HUDEP-2 (cell line): ENCODE measurements at regions not wholly inside any gene's neighbourhood (a gene's known extent, or its start where the extent isn't known, plus 50 kb on each side); places are given as distances from the start of the nearest gene placed in this dataset.

Experiments used
- DNase-seq, 76 experiments: peaks; one replicate each; lab custom pipeline; 2025; ENCODE audit not compliant: unreplicated experiment in 76 of 76; lab: John Stamatoyannopoulos, UW

DNA sequence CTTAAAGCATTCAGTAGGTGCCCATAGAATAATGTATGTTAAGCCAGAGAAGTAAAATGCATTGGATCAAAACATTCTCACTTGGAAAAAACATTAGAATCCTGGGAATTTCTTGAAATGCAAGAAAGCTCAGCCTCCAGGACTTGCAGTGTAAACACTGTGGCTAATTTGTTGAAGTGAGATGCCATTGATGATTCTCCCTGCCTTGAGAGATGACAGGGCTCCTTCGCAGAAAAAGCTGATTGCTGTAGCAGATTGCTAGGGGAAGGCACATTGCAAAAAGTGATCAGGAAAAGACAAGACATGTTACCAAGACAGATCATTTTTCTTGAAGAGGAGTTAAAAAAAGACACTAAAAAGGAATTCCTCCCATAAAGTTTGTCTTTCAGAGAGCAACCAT is 204.2 kb upstream of the HMGA2 start:
- no peak for DNase-seq

DNA sequence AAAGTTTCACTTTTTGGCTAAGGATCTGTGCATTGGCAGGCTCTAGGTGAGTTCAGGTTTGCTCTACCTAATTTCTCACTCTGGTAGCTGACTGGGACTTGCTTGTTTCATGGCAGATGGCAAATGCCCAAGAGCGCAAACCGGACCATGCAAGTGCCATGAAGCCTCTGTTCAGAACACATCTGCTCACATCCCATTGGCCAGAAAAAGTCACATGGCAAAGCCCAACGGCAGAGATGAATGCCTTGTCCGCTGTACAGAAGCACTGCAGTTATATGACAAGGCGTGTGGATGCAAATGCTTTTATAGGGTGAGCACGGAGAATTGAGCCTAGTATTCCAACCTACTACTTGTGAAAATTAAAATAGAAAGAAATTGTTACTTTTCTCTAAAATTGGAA is 202.2 kb upstream of the HMGA2 start:
- no peak for DNase-seq

DNA sequence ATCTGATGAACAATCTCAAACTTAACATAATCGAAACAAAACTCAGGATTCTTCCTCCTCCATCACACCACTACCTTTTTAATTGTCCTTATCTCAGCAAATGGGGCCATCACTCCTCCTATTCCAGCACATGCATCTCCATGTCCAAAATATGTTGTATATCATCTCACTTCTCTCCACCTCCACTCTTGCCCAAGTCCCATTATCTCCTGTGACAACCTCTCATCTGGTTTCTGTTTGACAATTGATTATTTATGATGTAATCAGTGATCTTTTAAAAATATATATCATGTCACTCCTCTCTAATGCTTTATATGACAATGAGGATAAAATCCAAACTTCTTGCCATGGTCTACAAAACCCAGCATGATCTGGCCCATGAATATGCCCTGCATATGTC is 200.8 kb upstream of the HMGA2 start:
- no peak for DNase-seq

DNA sequence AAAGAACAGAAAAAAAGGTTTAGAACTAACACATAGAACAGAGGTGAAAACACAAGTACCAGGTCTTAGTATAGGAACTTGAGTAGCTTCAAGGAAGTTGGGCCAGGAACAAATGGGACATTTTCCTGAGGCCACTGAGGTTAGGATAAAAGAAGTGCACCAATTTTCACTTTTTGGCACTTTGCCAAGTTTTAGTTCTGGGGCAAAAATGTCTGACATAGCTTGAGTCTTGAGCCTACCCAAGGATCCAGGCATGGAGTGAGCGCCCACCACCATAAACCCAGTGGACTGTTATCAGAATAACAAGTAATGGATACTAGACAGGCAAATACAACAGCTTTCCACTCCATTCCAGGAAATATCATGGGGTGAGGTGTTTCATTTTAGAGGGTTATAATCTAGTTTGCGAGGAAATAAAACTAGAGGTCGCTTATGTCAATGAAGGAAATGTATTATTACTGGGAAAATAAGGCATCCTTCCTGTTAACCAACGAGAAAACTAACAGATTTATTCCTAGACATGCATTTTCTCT is 199.7 kb upstream of the HMGA2 start:
- DNase-seq = no peak

DNA sequence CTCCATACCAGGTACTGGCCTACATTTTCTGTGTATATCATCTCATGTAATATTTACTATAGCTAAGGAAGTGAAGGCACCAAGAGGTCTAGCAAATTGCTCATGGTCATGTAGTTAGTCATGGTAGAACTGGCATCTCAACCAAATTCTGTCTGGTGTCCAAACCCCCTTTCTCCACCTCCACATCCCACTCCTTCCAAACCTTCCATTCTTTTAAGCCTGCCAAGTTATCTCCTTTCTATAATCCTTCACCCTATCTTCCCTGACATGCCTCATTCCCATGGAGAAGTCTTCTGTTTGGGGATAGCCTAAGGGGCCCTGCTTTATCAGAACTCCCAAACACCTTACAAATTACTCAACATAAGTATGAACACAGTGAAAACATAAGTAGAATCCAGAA is 196.2 kb upstream of the HMGA2 start:
- no peak for DNase-seq

DNA sequence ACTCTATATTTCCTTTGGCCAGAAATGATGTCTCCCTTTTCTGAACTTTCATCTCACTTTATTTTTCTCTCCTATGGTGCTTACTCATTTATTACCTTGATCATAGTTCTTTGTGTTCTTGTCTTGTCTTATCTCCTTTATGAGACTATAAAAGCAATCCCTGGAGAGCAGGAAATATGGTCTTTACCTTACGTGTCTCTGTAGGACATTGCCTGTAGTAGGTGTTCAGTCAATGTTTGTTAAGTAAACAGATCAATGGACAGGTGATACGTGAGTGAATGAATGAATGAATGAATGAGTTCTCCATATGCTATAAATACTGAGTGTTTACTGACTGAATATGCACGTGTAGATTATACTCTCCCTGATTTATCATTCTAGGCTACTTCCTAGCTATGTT is 193.7 kb upstream of the HMGA2 start:
- no peak for DNase-seq

DNA sequence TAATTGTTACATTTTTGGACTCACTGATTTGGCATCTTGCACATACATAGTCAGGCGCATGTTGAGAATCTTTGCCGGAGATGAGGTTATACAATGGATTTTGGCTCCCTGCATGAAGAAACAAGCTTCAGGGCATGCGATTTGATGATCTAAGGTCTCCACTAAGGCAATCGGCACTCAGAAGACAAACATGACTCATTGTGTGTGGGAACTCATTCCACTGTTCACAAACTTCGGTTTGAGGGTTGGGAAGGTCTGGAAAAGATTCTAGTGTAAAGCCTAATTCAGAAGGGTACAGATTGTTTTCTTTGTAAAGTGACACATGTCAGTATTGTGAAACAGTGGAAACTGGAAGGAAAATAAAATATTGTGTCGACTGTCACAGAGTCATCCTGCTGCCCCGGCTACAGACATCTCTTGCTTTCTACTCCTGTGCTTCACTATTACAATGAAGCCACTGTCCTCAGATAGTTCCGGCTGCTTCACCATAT is 192.6 kb upstream of the HMGA2 start:
- DNase-seq = no peak

DNA sequence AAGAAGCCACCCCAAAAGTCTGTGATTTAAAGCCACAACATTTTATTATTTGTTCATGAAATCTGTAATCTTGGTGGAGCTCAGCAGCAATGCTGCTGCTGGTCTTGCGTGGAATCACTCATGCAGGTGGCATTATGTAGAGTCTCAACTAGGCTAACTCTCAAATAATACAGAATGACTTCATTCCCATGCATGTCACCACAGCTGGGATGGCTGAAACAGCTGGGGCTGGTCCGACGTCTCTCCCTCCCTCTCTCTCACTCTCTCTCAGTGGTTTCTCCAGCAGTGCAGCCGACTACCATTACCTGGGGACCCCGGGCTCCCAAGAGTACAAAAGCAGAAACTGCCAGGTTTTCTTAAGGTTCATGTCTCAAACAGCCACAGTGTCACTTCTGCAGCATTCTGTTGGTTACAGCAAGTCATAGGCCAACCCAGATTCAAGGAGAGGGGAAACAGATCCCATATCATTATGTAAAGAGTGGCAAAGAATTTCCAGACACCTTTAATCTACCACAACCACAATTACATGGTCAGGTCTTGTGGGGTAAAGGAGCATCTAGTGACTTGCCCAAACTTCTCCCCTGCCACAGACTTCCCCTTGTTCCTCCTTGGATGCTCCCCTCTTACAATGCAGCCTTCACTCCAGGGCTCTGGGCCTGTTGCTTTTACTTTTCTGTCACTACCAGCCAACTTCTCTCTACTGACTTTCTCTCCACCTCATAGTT is 192.0 kb upstream of the HMGA2 start:
- DNase-seq = no peak

DNA sequence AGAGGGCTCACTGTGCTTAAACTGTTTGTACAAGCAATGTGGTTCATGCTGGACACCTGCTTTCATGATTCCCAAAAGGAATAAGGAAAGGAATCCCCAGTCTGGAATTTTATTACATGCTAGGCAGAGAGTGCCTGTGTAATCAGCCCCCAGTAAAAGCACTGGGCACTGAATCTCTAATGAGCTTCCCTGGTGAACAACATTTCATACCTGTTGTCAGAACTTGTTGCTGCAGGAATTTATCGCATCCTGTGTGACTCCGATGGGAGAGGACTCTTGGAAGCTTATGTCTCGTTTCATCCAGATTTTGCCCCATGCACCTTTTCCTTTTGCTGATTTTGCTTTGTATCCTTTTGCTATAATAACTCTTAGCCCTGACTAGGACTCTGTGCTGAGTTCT is 190.2 kb upstream of the HMGA2 start:
- no peak for DNase-seq

DNA sequence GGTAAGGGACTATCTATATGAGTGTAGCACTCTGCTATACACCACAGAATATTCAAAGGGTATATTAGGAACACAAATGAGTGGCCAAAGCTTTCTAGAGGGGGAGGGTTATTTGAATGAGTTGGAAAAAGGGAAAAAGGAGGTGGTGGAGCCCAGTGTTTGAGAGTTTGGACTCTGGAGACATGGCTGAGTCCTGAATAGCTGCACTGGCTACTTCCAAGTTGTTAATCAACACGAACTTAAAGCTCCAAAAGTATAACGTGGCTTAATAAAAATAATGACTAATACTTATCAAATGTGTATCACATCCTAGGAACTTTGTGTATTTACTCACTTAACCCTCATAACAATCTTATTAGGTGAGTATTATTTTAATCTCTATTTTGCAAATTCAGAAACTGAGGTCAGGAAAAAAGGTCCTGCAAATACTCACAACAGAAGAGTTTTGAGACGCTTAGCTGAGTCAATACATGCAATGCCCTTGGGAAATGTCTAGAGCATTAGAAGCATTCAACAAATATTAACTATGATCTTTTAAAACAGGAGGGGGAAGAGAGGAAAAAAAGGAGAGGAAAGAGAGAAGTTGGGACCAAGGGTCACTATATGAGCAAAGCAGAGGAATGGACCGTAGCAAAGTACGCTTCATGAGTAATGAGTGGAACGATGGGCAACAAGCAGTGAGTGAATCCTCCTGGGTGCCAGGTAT is 189.5 kb upstream of the HMGA2 start:
- DNase-seq = no peak

DNA sequence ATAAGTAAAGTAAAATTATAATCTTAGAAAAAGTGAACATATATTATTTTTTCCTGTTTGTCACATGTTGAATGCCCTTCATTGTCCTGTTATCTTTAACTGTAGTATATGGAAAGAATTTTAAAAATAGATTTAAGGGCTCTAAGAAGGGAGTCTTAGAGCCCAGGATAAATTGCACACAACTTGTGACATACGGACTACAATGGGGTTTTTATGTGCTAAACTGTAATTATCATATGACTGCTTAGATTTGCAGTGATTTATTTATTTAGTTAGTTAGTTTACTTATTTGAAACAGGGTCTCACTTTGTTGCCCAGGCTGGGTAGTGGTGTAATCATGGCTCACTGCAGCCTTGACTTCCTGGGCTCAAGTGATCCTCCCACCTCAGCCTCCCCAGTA is 187.8 kb upstream of the HMGA2 start:
- no peak for DNase-seq

DNA sequence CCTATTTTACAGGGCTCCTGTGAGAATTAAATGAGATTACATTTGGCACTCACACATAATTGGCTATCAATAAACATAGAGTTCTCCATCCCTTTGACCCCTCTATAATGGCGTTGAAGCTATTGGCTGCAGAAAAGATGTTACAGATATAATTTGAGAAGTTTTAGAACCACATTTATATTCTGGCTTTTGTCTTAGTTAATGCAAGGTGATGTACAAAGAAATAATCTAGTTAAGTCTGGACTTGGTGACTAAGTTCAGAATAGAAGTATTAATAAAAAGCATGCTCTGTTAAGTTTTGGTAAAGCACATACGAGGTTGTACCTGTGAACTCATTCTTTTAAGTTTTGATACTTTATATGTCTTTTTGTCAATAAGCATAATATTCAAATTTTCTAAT is 187.1 kb upstream of the HMGA2 start:
- DNase-seq = no peak

DNA sequence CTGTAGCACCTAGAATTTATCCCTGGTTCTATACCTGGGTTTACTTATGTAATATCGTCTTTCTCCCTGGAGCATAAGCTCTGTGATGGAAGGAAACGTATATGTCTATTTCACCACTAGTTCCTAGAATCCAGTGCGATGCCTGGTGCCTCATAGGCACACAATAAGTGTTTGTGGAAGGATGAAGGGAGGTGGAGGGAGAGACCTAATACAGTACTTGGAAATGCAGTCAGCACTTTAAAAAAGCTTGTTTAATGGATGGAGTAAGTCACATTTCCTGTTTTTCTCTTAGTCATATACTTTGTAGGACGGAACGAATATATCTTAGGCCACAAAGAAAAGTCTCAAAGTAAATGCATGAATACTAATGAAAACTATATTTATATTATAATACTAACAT is 186.5 kb upstream of the HMGA2 start:
- no peak for DNase-seq

DNA sequence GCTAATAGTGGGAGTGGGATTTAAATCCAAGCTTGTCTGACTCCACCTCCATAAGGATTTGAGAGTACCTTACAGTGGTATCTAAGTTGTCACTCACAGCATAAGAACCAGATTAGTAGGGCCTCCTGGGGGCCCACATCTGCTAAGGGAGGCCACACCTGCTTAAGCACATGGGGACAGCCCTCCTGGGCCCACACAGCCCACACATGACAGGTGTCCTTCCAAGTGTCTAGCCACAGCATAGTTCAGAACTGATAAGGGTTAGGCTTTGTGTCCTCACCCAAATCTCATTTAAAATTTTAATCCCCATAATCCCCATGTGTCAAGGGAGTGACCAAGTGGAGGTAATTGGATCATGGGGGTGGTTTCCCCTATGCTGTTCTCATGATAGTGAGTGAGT is 186.0 kb upstream of the HMGA2 start:
- no peak for DNase-seq

DNA sequence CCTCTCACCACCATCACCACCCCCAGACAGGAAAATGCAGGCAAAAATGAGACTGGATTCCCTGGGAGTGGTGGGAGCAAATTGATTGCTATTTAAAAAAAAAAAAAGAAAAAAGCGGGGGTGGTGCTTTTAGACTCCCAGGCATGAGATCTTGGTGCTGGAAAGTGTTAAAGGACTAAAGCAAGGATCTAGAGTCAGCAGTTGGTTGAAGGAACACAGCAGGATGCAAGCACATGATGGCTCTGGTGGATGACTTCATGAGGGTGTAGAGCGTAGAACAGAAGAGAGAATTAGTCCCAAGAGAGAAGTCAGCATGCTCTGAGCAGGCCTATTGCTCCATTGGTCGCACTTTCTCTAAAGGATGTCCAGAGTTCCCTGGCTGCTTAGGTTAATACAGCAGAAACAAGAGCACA is 183.8 kb upstream of the HMGA2 start:
- no peak for DNase-seq

DNA sequence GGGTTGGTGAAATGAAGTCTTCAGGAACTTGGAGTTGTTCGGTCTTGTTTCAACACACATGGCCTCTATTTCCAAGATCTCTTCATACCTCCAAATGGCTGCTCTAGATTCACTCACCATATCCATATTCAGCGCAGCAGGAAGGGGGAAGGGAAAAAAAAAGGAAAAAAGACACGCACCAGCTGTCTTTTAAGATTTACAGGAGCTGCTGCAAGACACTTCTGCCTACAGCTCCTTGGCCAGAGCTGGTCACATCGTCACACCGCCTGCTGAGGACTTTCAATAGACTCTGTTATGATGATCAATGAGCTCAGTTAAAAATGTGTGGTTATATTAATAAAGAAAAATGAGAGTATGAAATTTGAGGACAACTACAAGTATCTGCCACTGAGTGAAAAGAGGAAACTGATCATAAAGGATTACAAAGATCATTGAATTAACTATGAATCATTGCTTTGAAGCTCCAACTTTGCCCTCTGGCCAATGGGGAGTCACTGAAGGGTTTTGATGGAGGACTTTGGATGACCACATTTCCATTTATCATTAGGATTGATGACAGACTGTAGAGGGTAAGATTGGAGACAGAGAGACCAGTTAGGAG is 182.1 kb upstream of the HMGA2 start:
- DNase-seq = no peak

DNA sequence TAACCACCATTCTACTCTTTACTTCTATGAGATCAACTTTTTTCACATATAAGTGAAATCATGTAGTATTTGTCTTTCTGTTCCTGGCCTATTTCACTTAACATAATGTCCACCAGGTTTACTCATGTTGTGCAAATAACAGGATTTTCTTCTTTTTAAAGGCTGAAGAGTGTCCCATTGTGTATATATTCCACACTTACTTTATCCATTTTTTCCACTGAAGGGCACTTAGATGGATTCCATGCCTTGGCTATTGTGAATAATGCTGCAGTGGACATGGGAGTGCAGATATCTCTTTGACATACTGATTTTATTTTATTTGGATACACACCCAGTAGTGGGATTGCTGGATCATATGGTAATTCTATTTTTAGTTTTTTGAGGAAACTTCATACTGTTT is 181.1 kb upstream of the HMGA2 start:
- no peak for DNase-seq

DNA sequence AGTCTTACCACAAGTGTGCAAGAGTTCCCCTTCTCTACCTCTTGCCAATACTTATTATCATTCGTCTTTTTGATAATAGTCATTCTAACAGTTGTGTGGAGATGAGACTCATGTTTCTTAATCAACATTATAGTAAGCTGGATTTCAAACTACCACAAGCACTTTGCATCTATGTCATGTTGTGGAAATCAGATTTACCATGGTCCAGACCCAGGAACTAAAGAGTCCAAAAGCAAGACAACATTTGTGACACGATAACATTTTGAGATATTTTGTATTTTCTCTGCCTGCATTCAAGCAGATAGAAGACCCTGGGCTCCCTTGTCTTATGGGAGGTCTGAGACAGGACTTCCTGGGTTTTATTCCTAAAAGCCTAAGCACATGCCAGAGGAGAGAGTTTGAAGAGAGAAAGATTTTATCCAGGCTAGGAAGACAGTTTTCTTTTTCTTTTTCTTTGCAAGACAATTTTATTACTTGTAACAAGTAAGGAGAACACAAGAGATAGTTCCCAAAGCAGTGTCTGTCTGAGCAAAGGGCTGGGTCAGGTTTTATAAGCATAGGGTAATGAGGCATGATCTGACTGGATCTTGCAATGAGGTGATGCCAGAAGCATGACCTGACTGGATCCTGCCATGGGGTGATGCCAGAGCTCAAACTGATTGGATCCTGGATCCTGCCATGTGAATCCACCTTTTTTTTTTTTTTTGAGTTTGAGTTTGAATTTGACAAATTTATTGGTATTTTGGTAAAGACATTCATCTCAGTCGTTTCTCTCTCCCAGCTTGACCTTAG is 180.5 kb upstream of the HMGA2 start:
- DNase-seq = no peak

DNA sequence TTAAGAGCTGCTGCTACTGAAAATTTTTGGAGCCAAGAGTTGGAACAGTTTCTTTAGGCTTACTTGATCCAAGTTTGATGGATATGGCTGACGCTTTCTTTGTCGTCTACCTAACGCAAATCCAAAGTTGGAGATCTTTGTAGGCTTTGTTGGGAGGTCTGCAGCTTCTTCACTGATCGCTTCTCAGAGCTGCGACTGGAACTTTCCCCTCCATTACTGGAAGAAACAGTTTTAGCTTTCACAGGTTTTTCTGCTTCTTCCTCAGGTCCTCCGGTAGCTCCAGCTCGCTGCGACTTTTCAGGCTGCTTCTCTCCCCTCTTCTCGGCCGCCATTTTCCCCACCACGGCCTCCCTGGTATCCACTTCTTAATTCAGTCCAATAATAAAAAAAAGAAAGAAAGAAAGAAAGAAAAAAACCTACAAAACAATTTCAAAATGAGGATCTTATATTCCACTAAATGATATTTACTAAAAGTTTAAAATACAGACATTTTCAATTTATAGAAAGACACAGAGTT is 178.1 kb upstream of the HMGA2 start:
- DNase-seq = no peak

DNA sequence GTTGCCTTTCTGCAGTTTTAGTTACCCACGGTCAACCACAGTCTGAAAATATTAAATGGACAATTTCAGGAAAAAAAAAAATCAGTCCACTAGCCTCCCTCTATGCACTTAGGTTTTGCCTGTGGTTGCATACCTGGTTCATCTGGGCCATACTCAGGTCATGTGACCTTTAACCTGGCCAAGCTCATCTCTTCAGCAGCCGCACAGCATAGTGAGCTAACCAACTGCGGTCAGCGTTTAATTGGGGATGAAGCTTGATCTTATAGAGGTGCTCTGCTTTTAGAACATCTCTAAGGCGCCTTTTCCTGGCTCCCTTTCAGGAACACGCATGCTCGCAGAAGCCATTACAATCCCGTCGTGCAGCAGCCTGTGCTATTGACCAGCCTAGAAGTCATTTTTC is 177.2 kb upstream of the HMGA2 start:
- no peak for DNase-seq

DNA sequence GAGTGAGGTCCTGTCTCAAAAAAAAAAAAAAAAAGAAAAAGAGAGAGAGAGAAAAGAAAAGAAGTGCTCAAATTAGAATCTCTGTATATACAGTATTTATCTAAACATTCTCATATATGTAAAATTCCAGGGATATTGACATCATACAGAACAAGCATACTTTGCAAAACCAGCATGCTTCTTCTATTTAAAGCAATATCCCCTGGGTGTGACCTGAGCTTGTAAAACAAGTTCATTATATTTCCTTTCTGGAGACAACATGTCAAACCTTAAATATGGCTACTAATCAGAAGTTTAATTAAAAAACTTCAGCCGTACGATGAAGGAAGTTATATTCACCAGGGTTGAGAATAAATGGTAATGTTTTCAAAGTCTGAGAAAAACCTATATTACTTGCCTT is 175.8 kb upstream of the HMGA2 start:
- DNase-seq = no peak
